ENCODE measurements at regions not wholly inside any gene's neighbourhood (a gene's known extent, or its start where the extent isn't known, plus 50 kb on each side); places are given as distances from the start of the nearest gene placed in this dataset.
"Not testable (repeated sequence)": the region's sequence is repeated elsewhere in the genome, so short reads cannot be mapped to it uniquely, and the experiment has no call there.

DNA sequence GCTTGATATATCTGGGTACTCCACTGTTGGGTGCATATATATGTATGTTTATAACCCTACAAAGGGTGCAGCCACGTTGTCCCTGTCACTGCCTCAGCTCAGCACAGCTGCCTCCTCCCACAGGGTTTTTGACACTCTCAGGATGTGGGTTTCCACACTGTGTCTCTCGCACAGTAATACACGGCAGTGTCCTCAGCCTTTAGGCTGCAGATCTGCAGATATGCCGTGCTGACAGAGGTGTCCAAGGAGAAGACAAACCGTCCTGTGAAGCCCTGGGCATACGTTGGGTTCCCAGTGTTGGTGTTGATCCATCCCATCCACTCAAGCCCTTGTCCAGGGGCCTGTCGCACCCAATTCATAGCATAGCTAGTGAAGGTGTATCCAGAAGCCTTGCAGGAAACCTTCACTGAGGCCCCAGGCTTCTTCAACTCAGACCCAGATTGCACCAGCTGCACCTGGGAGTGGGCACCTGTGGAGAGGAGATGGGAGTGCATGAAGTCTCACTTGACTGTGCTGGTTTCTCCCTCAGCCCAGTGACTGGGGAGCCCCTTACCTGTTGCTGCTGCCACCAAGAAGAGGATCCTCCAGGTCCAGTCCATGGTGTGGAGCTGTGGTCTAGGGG is 498.7 kb downstream of the TMEM121 start:
- no peak overlapping the region for H3K4me3 ChIP-seq (ENCODE audit: low read depth, low read length)
- H3K27me3 ChIP-seq (ENCODE audit: insufficient read depth, low read length) = no peaks in the 10 kb centered on the region
- H3K9ac ChIP-seq (ENCODE audit: low read length) = no peak overlapping the region
- no peak overlapping the region for H3K4me2 ChIP-seq (ENCODE audit: low read length)
- H3K4ac ChIP-seq (ENCODE audit: low read depth, low read length) = no peak overlapping the region
- H3K4me1 ChIP-seq (ENCODE audit: control insufficient read depth in 1 of 2, insufficient read depth in 2 of 2, low read length in 2 of 2) = no peaks in the 10 kb centered on the region
- no peak overlapping the region for H3K23ac ChIP-seq (ENCODE audit: low read length)
- H3K27ac ChIP-seq (ENCODE audit: low read depth, low read length) = no peak overlapping the region
- no peak overlapping the region for H2BK12ac ChIP-seq (ENCODE audit: low read length)
- no peak overlapping the region for H2AFZ ChIP-seq (ENCODE audit: insufficient read depth, low read length, poor library complexity)
- H4K91ac ChIP-seq (ENCODE audit: low read depth, low read length) = no peak overlapping the region
- H4K12ac ChIP-seq (ENCODE audit: low read depth, low read length) = no peak overlapping the region
- no peaks in the 10 kb centered on the region for H3K79me2 ChIP-seq (ENCODE audit: control insufficient read depth, insufficient read depth, low read length, poor library complexity)
- WGBS (ENCODE audit: extremely low coverage, insufficient coverage, insufficient read length) = no CpG with 5 or more reads among the region's 7 CpGs
- H3K18ac ChIP-seq (ENCODE audit: low read length) = no peak overlapping the region
- H2BK120ac ChIP-seq (ENCODE audit: insufficient read depth, low read length, poor library complexity) = no peak overlapping the region
- H2AK5ac ChIP-seq (ENCODE audit: low read length) = no peak overlapping the region
- H2BK5ac ChIP-seq (ENCODE audit: low read depth, low read length, poor library complexity) = no peak overlapping the region
- no peak overlapping the region for H4K8ac ChIP-seq (ENCODE audit: low read depth, low read length)
- no peaks in the 10 kb centered on the region for H3K79me1 ChIP-seq (ENCODE audit: low read length)
- DNase-seq = no peak
- H3K36me3 ChIP-seq (ENCODE audit: control insufficient read depth in 1 of 2, insufficient read depth in 2 of 2, low read length in 2 of 2) = no peaks in the 10 kb centered on the region
- H3K9me3 ChIP-seq (ENCODE audit: insufficient read depth, low read depth, low read length) = peaks cover 11% of the 10 kb centered on the region
- no peak overlapping the region for H3K14ac ChIP-seq (ENCODE audit: low read length)

DNA sequence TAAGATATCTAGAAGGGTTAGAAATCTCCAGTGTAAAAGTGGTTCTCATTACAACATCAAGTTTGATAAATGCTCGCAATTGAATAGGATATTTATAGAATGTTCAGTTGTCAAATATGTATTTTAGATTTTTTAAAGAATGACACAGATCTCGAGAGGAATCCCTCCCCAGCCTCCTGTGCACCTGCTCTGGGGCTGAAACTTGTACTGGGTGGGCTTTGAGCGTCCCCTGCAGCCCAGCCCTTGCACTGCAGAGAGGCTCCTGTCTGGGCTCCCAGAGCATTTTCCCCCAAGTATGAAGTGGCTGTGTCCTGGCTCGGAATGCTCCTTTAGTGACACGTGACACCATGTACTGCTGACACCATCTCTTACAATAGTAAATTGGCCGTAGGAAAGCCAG is 499.6 kb downstream of the TMEM121 start:
- no peak overlapping the region for H3K18ac ChIP-seq (ENCODE audit: low read length)
- H2BK120ac ChIP-seq (ENCODE audit: insufficient read depth, low read length, poor library complexity) = no peak overlapping the region
- H2BK5ac ChIP-seq (ENCODE audit: low read depth, low read length, poor library complexity) = no peak overlapping the region
- no peak overlapping the region for H4K91ac ChIP-seq (ENCODE audit: low read depth, low read length)
- no peak overlapping the region for H3K14ac ChIP-seq (ENCODE audit: low read length)
- no peak overlapping the region for H4K12ac ChIP-seq (ENCODE audit: low read depth, low read length)
- H3K36me3 ChIP-seq (ENCODE audit: control insufficient read depth in 1 of 2, insufficient read depth in 2 of 2, low read length in 2 of 2) = no peaks in the 10 kb centered on the region
- H2BK12ac ChIP-seq (ENCODE audit: low read length) = no peak overlapping the region
- H2AK5ac ChIP-seq (ENCODE audit: low read length) = no peak overlapping the region
- no peak overlapping the region for H3K4me3 ChIP-seq (ENCODE audit: low read depth, low read length)
- no peak overlapping the region for H2AFZ ChIP-seq (ENCODE audit: insufficient read depth, low read length, poor library complexity)
- H3K9ac ChIP-seq (ENCODE audit: low read length) = no peak overlapping the region
- peaks cover 16% of the 10 kb centered on the region for H3K9me3 ChIP-seq (ENCODE audit: insufficient read depth, low read depth, low read length)
- no peak for DNase-seq
- H4K8ac ChIP-seq (ENCODE audit: low read depth, low read length) = no peak overlapping the region
- no peaks in the 10 kb centered on the region for H3K79me2 ChIP-seq (ENCODE audit: control insufficient read depth, insufficient read depth, low read length, poor library complexity)
- H3K27me3 ChIP-seq (ENCODE audit: insufficient read depth, low read length) = no peaks in the 10 kb centered on the region
- WGBS (ENCODE audit: extremely low coverage, insufficient coverage, insufficient read length) = no CpG with 5 or more reads among the region's 6 CpGs
- H3K79me1 ChIP-seq (ENCODE audit: low read length) = no peaks in the 10 kb centered on the region
- no peak overlapping the region for H3K23ac ChIP-seq (ENCODE audit: low read length)
- no peaks in the 10 kb centered on the region for H3K4me1 ChIP-seq (ENCODE audit: control insufficient read depth in 1 of 2, insufficient read depth in 2 of 2, low read length in 2 of 2)
- no peak overlapping the region for H3K27ac ChIP-seq (ENCODE audit: low read depth, low read length)
- H3K4ac ChIP-seq (ENCODE audit: low read depth, low read length) = no peak overlapping the region
- H3K4me2 ChIP-seq (ENCODE audit: low read length) = no peak overlapping the region

DNA sequence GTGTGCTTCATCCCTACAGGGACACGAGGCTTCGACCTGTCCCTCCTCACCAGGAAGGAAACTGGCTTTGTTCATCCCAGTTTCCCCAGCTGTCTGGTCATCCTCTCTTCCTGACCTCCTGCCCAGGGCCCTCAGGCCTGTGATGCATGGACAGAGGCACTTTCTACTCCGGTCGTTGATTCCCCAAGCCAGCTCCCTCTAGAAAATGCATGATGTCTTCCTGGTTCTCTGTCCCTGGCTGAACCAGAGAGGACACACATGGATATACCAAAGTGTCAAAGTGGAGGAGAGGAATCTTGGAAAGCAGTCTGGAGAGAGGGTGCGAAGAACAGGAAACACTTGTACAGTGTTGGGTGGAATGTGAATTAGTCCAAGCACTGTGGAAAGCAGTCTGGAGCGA is 501.4 kb downstream of the TMEM121 start:
- not testable (repeated sequence) for H3K4ac ChIP-seq (ENCODE audit: low read depth, low read length); DNase-seq; H3K79me2 ChIP-seq (ENCODE audit: control insufficient read depth, insufficient read depth, low read length, poor library complexity); H4K12ac ChIP-seq (ENCODE audit: low read depth, low read length); H3K27me3 ChIP-seq (ENCODE audit: insufficient read depth, low read length); H3K23ac ChIP-seq (ENCODE audit: low read length); H3K4me3 ChIP-seq (ENCODE audit: low read depth, low read length); H2BK5ac ChIP-seq (ENCODE audit: low read depth, low read length, poor library complexity); H3K18ac ChIP-seq (ENCODE audit: low read length); H3K79me1 ChIP-seq (ENCODE audit: low read length); H3K36me3 ChIP-seq (ENCODE audit: control insufficient read depth in 1 of 2, insufficient read depth in 2 of 2, low read length in 2 of 2); H3K27ac ChIP-seq (ENCODE audit: low read depth, low read length); H3K4me1 ChIP-seq (ENCODE audit: control insufficient read depth in 1 of 2, insufficient read depth in 2 of 2, low read length in 2 of 2); H2AK5ac ChIP-seq (ENCODE audit: low read length); H3K4me2 ChIP-seq (ENCODE audit: low read length); H2AFZ ChIP-seq (ENCODE audit: insufficient read depth, low read length, poor library complexity); H2BK120ac ChIP-seq (ENCODE audit: insufficient read depth, low read length, poor library complexity); H4K91ac ChIP-seq (ENCODE audit: low read depth, low read length); H2BK12ac ChIP-seq (ENCODE audit: low read length); H3K14ac ChIP-seq (ENCODE audit: low read length); H4K8ac ChIP-seq (ENCODE audit: low read depth, low read length); H3K9ac ChIP-seq (ENCODE audit: low read length)
- peaks cover 15% of the 10 kb centered on the region for H3K9me3 ChIP-seq (ENCODE audit: insufficient read depth, low read depth, low read length)
- no CpG with 5 or more reads among the region's 6 CpGs for WGBS (ENCODE audit: extremely low coverage, insufficient coverage, insufficient read length)

DNA sequence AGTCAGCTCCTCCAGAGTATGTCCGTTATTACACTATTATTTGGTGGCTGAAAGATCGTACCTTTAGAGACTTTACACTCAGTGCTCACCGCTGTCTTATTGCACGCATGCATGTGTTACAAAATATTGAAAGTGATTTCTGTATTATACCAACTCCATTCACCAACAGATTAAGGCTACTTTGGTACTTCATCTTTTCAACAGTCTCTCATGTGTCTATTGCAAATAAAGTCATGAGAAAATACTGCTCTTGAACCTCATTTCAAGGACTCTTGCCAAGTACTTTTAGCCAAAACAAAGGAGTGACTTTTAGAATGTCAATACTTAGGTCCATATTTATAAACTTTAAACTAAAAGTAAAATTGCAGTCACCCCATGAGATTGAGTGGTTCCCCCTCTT is 503.6 kb downstream of the TMEM121 start:
- H2AFZ ChIP-seq (ENCODE audit: insufficient read depth, low read length, poor library complexity) = no peak overlapping the region
- no peak overlapping the region for H3K23ac ChIP-seq (ENCODE audit: low read length)
- H3K36me3 ChIP-seq (ENCODE audit: control insufficient read depth in 1 of 2, insufficient read depth in 2 of 2, low read length in 2 of 2) = no peaks in the 10 kb centered on the region
- H3K4me3 ChIP-seq (ENCODE audit: low read depth, low read length) = no peak overlapping the region
- no peak for DNase-seq
- no peaks in the 10 kb centered on the region for H3K4me1 ChIP-seq (ENCODE audit: control insufficient read depth in 1 of 2, insufficient read depth in 2 of 2, low read length in 2 of 2)
- no peak overlapping the region for H3K4me2 ChIP-seq (ENCODE audit: low read length)
- H4K8ac ChIP-seq (ENCODE audit: low read depth, low read length) = no peak overlapping the region
- no peak overlapping the region for H2AK5ac ChIP-seq (ENCODE audit: low read length)
- H2BK12ac ChIP-seq (ENCODE audit: low read length) = no peak overlapping the region
- no peak overlapping the region for H3K27ac ChIP-seq (ENCODE audit: low read depth, low read length)
- H3K79me1 ChIP-seq (ENCODE audit: low read length) = no peaks in the 10 kb centered on the region
- H4K91ac ChIP-seq (ENCODE audit: low read depth, low read length) = no peak overlapping the region
- H4K12ac ChIP-seq (ENCODE audit: low read depth, low read length) = no peak overlapping the region
- no peaks in the 10 kb centered on the region for H3K79me2 ChIP-seq (ENCODE audit: control insufficient read depth, insufficient read depth, low read length, poor library complexity)
- no peak overlapping the region for H3K14ac ChIP-seq (ENCODE audit: low read length)
- H3K27me3 ChIP-seq (ENCODE audit: insufficient read depth, low read length) = no peaks in the 10 kb centered on the region
- no peak overlapping the region for H2BK5ac ChIP-seq (ENCODE audit: low read depth, low read length, poor library complexity)
- peaks cover 19% of the 10 kb centered on the region for H3K9me3 ChIP-seq (ENCODE audit: insufficient read depth, low read depth, low read length)
- H3K4ac ChIP-seq (ENCODE audit: low read depth, low read length) = no peak overlapping the region
- WGBS (ENCODE audit: extremely low coverage, insufficient coverage, insufficient read length) = no CpG with 5 or more reads among the region's 4 CpGs
- H3K18ac ChIP-seq (ENCODE audit: low read length) = no peak overlapping the region
- H2BK120ac ChIP-seq (ENCODE audit: insufficient read depth, low read length, poor library complexity) = no peak overlapping the region
- no peak overlapping the region for H3K9ac ChIP-seq (ENCODE audit: low read length)
